ENCODE measurements at regions not wholly inside any gene's neighbourhood (a gene's known extent, or its start where the extent isn't known, plus 50 kb on each side); places are given as distances from the start of the nearest gene placed in this dataset.
"Not testable (repeated sequence)": the region's sequence is repeated elsewhere in the genome, so short reads cannot be mapped to it uniquely, and the experiment has no call there.

- no peak overlapping the region for H3K4me3 Mint-ChIP-seq
- H3K36me3 Mint-ChIP-seq (ENCODE audit: low read depth) = no peaks in the 10 kb centered on the region
- DNase-seq (ENCODE audit: low spot score) = no peak
Measured at GRCh38 chr7:24158975-24159374, 125.0 kb upstream of the NPY start.

GRCh38 chr7:24164401-24164800 is 119.6 kb upstream of the NPY start:
- H3K27ac Mint-ChIP-seq = no peak overlapping the region
- peaks cover 6% of the 10 kb centered on the region for H3K27me3 Mint-ChIP-seq (ENCODE audit: low read depth)
- H3K4me3 Mint-ChIP-seq = no peak overlapping the region
- H3K36me3 Mint-ChIP-seq (ENCODE audit: low read depth) = no peaks in the 10 kb centered on the region
- no peaks in the 10 kb centered on the region for H3K4me1 Mint-ChIP-seq (ENCODE audit: low read depth)
- DNase-seq (ENCODE audit: low spot score) = no peak
- H3K9me3 Mint-ChIP-seq = no peaks in the 10 kb centered on the region

More at GRCh38 chr7:24158975-24159374, 125.0 kb upstream of the NPY start:
- H3K27ac Mint-ChIP-seq = no peak overlapping the region
- no peaks in the 10 kb centered on the region for H3K27me3 Mint-ChIP-seq (ENCODE audit: low read depth)
- H3K9me3 Mint-ChIP-seq = no peaks in the 10 kb centered on the region
- H3K4me1 Mint-ChIP-seq (ENCODE audit: low read depth) = no peaks in the 10 kb centered on the region

- Mint-ChIP-seq H3K36me3 (ENCODE audit: low read depth) (no peaks in the 10 kb centered on the region), H3K27me3 (ENCODE audit: low read depth) (peaks cover 6% of the 10 kb centered on the region), H3K4me3 (no peak overlapping the region), H3K9me3 (no peaks in the 10 kb centered on the region), H3K4me1 (ENCODE audit: low read depth) (no peaks in the 10 kb centered on the region), H3K27ac (no peak overlapping the region)
- no peak for DNase-seq (ENCODE audit: low spot score)
Measured at GRCh38 chr7:24169077-24169624, 114.8 kb upstream of the NPY start.

GRCh38 chr7:24171951-24172350 is 112.0 kb upstream of the NPY start:
- not testable (repeated sequence) for H3K4me3 Mint-ChIP-seq; H3K27me3 Mint-ChIP-seq (ENCODE audit: low read depth); DNase-seq (ENCODE audit: low spot score); H3K9me3 Mint-ChIP-seq; H3K36me3 Mint-ChIP-seq (ENCODE audit: low read depth); H3K27ac Mint-ChIP-seq; H3K4me1 Mint-ChIP-seq (ENCODE audit: low read depth)

- no peak overlapping the region for H3K27ac Mint-ChIP-seq
Measured at GRCh38 chr7:24172856-24173255, 111.1 kb upstream of the NPY start.

GRCh38 chr7:24175603-24176002 is 108.4 kb upstream of the NPY start:
- no peaks in the 10 kb centered on the region for H3K36me3 Mint-ChIP-seq (ENCODE audit: low read depth)
- H3K4me3 Mint-ChIP-seq = no peak overlapping the region
- H3K27ac Mint-ChIP-seq = no peak overlapping the region
- no peaks in the 10 kb centered on the region for H3K9me3 Mint-ChIP-seq
- no peaks in the 10 kb centered on the region for H3K4me1 Mint-ChIP-seq (ENCODE audit: low read depth)
- H3K27me3 Mint-ChIP-seq (ENCODE audit: low read depth) = no peaks in the 10 kb centered on the region
- no peak for DNase-seq (ENCODE audit: low spot score)

More at GRCh38 chr7:24172856-24173255, 111.1 kb upstream of the NPY start:
- Mint-ChIP-seq H3K9me3 (no peaks in the 10 kb centered on the region), H3K4me3 (no peak overlapping the region), H3K4me1 (ENCODE audit: low read depth) (no peaks in the 10 kb centered on the region), H3K36me3 (ENCODE audit: low read depth) (no peaks in the 10 kb centered on the region), H3K27me3 (ENCODE audit: low read depth) (peaks cover 6% of the 10 kb centered on the region)
- DNase-seq (ENCODE audit: low spot score) = no peak

- no peaks in the 10 kb centered on the region for H3K9me3 Mint-ChIP-seq
- H3K4me3 Mint-ChIP-seq = no peak overlapping the region
- peaks cover 5% of the 10 kb centered on the region for H3K27me3 Mint-ChIP-seq (ENCODE audit: low read depth)
- no peaks in the 10 kb centered on the region for H3K4me1 Mint-ChIP-seq (ENCODE audit: low read depth)
- no peak overlapping the region for H3K27ac Mint-ChIP-seq
- H3K36me3 Mint-ChIP-seq (ENCODE audit: low read depth) = no peaks in the 10 kb centered on the region
- no peak for DNase-seq (ENCODE audit: low spot score)
Measured at GRCh38 chr7:24178811-24179570, 105.0 kb upstream of the NPY start.

GRCh38 chr7:24191362-24191761 is 92.6 kb upstream of the NPY start:
- H3K27ac Mint-ChIP-seq = no peak overlapping the region
- peaks cover 17% of the 10 kb centered on the region for H3K27me3 Mint-ChIP-seq (ENCODE audit: low read depth)
- no peak for DNase-seq (ENCODE audit: low spot score)
- no peaks in the 10 kb centered on the region for H3K36me3 Mint-ChIP-seq (ENCODE audit: low read depth)
- H3K9me3 Mint-ChIP-seq = no peaks in the 10 kb centered on the region
- no peaks in the 10 kb centered on the region for H3K4me1 Mint-ChIP-seq (ENCODE audit: low read depth)
- no peak overlapping the region for H3K4me3 Mint-ChIP-seq

- Mint-ChIP-seq H3K27me3 (ENCODE audit: low read depth) (peaks cover 18% of the 10 kb centered on the region), H3K4me3 (no peak overlapping the region), H3K9me3 (no peaks in the 10 kb centered on the region), H3K27ac (no peak overlapping the region), H3K4me1 (ENCODE audit: low read depth) (no peaks in the 10 kb centered on the region), H3K36me3 (ENCODE audit: low read depth) (no peaks in the 10 kb centered on the region)
- no peak for DNase-seq (ENCODE audit: low spot score)
Measured at GRCh38 chr7:24192053-24192452, 91.9 kb upstream of the NPY start.

- no peak overlapping the region for H3K27ac Mint-ChIP-seq
- H3K4me3 Mint-ChIP-seq = no peak overlapping the region
- H3K4me1 Mint-ChIP-seq (ENCODE audit: low read depth) = no peaks in the 10 kb centered on the region
Measured at GRCh38 chr7:24192691-24193090, 91.3 kb upstream of the NPY start.

GRCh38 chr7:24197852-24198251 is 86.1 kb upstream of the NPY start:
- Mint-ChIP-seq H3K36me3 (ENCODE audit: low read depth) (no peaks in the 10 kb centered on the region), H3K27ac (no peak overlapping the region), H3K4me1 (ENCODE audit: low read depth) (peaks cover 13% of the 10 kb centered on the region), H3K27me3 (ENCODE audit: low read depth) (peaks cover 18% of the 10 kb centered on the region), H3K9me3 (no peaks in the 10 kb centered on the region), H3K4me3 (no peak overlapping the region)
- DNase-seq (ENCODE audit: low spot score) = no peak

More at GRCh38 chr7:24192691-24193090, 91.3 kb upstream of the NPY start:
- H3K27me3 Mint-ChIP-seq (ENCODE audit: low read depth) = peaks cover 16% of the 10 kb centered on the region
- H3K9me3 Mint-ChIP-seq = no peaks in the 10 kb centered on the region
- H3K36me3 Mint-ChIP-seq (ENCODE audit: low read depth) = no peaks in the 10 kb centered on the region
- DNase-seq (ENCODE audit: low spot score) = no peak

GRCh38 chr7:24199978-24200377 is 84.0 kb upstream of the NPY start:
- peaks cover 27% of the 10 kb centered on the region for H3K27me3 Mint-ChIP-seq (ENCODE audit: low read depth)
- peaks cover 13% of the 10 kb centered on the region for H3K4me1 Mint-ChIP-seq (ENCODE audit: low read depth)
- no peak for DNase-seq (ENCODE audit: low spot score)
- H3K27ac Mint-ChIP-seq = no peak overlapping the region
- H3K9me3 Mint-ChIP-seq = no peaks in the 10 kb centered on the region
- H3K4me3 Mint-ChIP-seq = no peak overlapping the region
- H3K36me3 Mint-ChIP-seq (ENCODE audit: low read depth) = no peaks in the 10 kb centered on the region

GRCh38 chr7:24200407-24200966 is 83.5 kb upstream of the NPY start:
- H3K9me3 Mint-ChIP-seq = no peaks in the 10 kb centered on the region
- H3K27me3 Mint-ChIP-seq (ENCODE audit: low read depth) = peaks cover 25% of the 10 kb centered on the region
- peaks cover 13% of the 10 kb centered on the region for H3K4me1 Mint-ChIP-seq (ENCODE audit: low read depth)
- no peaks in the 10 kb centered on the region for H3K36me3 Mint-ChIP-seq (ENCODE audit: low read depth)
- DNase-seq (ENCODE audit: low spot score) = no peak
- no peak overlapping the region for H3K4me3 Mint-ChIP-seq
- H3K27ac Mint-ChIP-seq = no peak overlapping the region

- no peak overlapping the region for H3K4me3 Mint-ChIP-seq
- no peak for DNase-seq (ENCODE audit: low spot score)
- no peaks in the 10 kb centered on the region for H3K9me3 Mint-ChIP-seq
- H3K27ac Mint-ChIP-seq = no peak overlapping the region
- no peaks in the 10 kb centered on the region for H3K36me3 Mint-ChIP-seq (ENCODE audit: low read depth)
- H3K27me3 Mint-ChIP-seq (ENCODE audit: low read depth) = peaks cover 23% of the 10 kb centered on the region
- H3K4me1 Mint-ChIP-seq (ENCODE audit: low read depth) = peaks cover 13% of the 10 kb centered on the region
Measured at GRCh38 chr7:24201226-24201625, 82.8 kb upstream of the NPY start.

Measured in T-helper 2 cell treated with Interferon-gamma antibody and Interleukin-4, amounts not matched to agents 5 μg/mL and 100 μg/mL, for 36 hours (primary cell).